MM.1S (cell line): ENCODE measurements at regions not wholly inside any gene's neighbourhood (a gene's known extent, or its start where the extent isn't known, plus 50 kb on each side); places are given as distances from the start of the nearest gene placed in this dataset.

Experiments used
- DNase-seq: peaks from one replicate; pipeline ENCODE4 v3.0.0-alpha.2; 2015
- H2AFZ ChIP-seq: fragments of 300-600 bp; sonication (generic); 2 replicates; pipeline ENCODE4 v1.6.0; 2016; ENCODE audit warnings: antibody characterized with exemption, low read length
- H3F3A ChIP-seq: fragments of 300-600 bp; sonication (generic); 2 replicates; pipeline ENCODE4 v1.6.1; 2016; ENCODE audit warnings: mild to moderate bottlenecking, antibody characterized with exemption, low read length, moderate library complexity, mixed read lengths; ENCODE audit not compliant: insufficient read depth
- H3K27ac ChIP-seq: fragments of 300-600 bp; sonication (generic); 2 replicates; pipeline ENCODE4 v1.5.1; 2016; ENCODE audit warnings: mild to moderate bottlenecking, low read length
- H3K27me3 ChIP-seq: fragments of 300-600 bp; sonication (generic); replicated peaks from 2 replicates; pipeline ENCODE4 v1.6.0; 2016; ENCODE audit warnings: low read length; ENCODE audit not compliant: insufficient read depth
- H3K36me3 ChIP-seq: fragments of 300-600 bp; sonication (generic); replicated peaks from 2 replicates; pipeline ENCODE4 v1.6.1; 2016; ENCODE audit warnings: mild to moderate bottlenecking, low read length, mixed read lengths; ENCODE audit not compliant: insufficient read depth
- H3K4me1 ChIP-seq: fragments of 300-600 bp; sonication (generic); 2 replicates; pipeline ENCODE4 v1.6.1; 2016; ENCODE audit warnings: low read length, mixed read lengths
- H3K4me2 ChIP-seq: fragments of 300-600 bp; sonication (generic); 2 replicates; pipeline ENCODE4 v1.6.0; 2016; ENCODE audit warnings: low read depth, low read length
- H3K4me3 ChIP-seq: fragments of 300-600 bp; sonication (generic); 2 replicates; pipeline ENCODE4 v1.5.1; 2016; ENCODE audit warnings: low read length, mixed read lengths
- H3K79me2 ChIP-seq: fragments of 300-600 bp; sonication (generic); 2 replicates; pipeline ENCODE4 v1.6.1; 2016; ENCODE audit warnings: mixed run types, low read length, mixed read lengths
- H3K9ac ChIP-seq: fragments of 300-600 bp; sonication (generic); 2 replicates; pipeline ENCODE4 v1.6.1; 2016; ENCODE audit warnings: low read length, mixed read lengths
- H3K9me2 ChIP-seq: fragments of 300-600 bp; sonication (generic); replicated peaks from 2 replicates; pipeline ENCODE4 v1.6.1; 2016; ENCODE audit warnings: mild to moderate bottlenecking, low read length, mixed read lengths; ENCODE audit not compliant: insufficient read depth
- H3K9me3 ChIP-seq: fragments of 300-600 bp; sonication (generic); replicated peaks from 2 replicates; pipeline ENCODE4 v1.6.1; 2016; ENCODE audit warnings: mild to moderate bottlenecking, low read length, mixed read lengths; ENCODE audit not compliant: insufficient read depth
- H4K20me1 ChIP-seq: fragments of 300-600 bp; sonication (generic); 2 replicates; pipeline ENCODE4 v1.6.1; 2016; ENCODE audit warnings: mild to moderate bottlenecking, low read length, moderate library complexity, mixed read lengths; ENCODE audit not compliant: insufficient read depth
- CTCF ChIP-seq: fragments of 300-600 bp; sonication (generic); IDR thresholded peaks from 2 replicates; pipeline ENCODE4 v1.5.1; 2016; ENCODE audit warnings: antibody characterized with exemption, low read length, mixed read lengths
- EZH2 ChIP-seq: fragments of 300-600 bp; sonication (generic); optimal IDR thresholded peaks from 2 replicates; pipeline ENCODE3; 2017; ENCODE audit warnings: low read depth, mild to moderate bottlenecking, antibody characterized with exemption, low read length, mixed read lengths
- EZH2phosphoT487 ChIP-seq: fragments of 300-600 bp; sonication (generic); IDR thresholded peaks from 2 replicates; pipeline ENCODE4 v1.6.1; 2018; ENCODE audit warnings: antibody characterized with exemption, low read length

GRCh38 chr16:6349725-6350124, 982.9 kb upstream of the RBFOX1 start:
- H3K79me2 ChIP-seq = no peaks in the 10 kb centered on the region
- H3K4me2 ChIP-seq = no peak overlapping the region
- no peak for TF ChIP-seq EZH2
- TF ChIP-seq EZH2phosphoT487 = no peak
- TF ChIP-seq CTCF = no peak
- H3K36me3 ChIP-seq = no peaks in the 10 kb centered on the region
- no peaks in the 10 kb centered on the region for H3F3A ChIP-seq
- H3K4me1 ChIP-seq = no peaks in the 10 kb centered on the region
- H3K9me2 ChIP-seq = no peaks in the 10 kb centered on the region
- DNase-seq = no peak
- no peak overlapping the region for H2AFZ ChIP-seq
- H3K9me3 ChIP-seq = no peaks in the 10 kb centered on the region
- no peaks in the 10 kb centered on the region for H4K20me1 ChIP-seq
- H3K27ac ChIP-seq = no peak overlapping the region
- no peaks in the 10 kb centered on the region for H3K27me3 ChIP-seq
- no peak overlapping the region for H3K4me3 ChIP-seq
- no peak overlapping the region for H3K9ac ChIP-seq

- Histone ChIP-seq H3K9me2 (no peaks in the 10 kb centered on the region), H3K4me2 (no peak overlapping the region), H3K9ac (no peak overlapping the region), H3K27me3 (no peaks in the 10 kb centered on the region), H3K4me3 (no peak overlapping the region), H2AFZ (no peak overlapping the region), H3K9me3 (no peaks in the 10 kb centered on the region), H3K79me2 (no peaks in the 10 kb centered on the region), H3K4me1 (no peaks in the 10 kb centered on the region), H3F3A (no peaks in the 10 kb centered on the region), H3K36me3 (no peaks in the 10 kb centered on the region), H4K20me1 (no peaks in the 10 kb centered on the region), H3K27ac (no peak overlapping the region)
- no peak for TF ChIP-seq EZH2
- TF ChIP-seq CTCF = no peak
- TF ChIP-seq EZH2phosphoT487 = no peak
- no peak for DNase-seq
Observed at GRCh38 chr16:6345090-6345489, 987.6 kb upstream of the RBFOX1 start.

DNA sequence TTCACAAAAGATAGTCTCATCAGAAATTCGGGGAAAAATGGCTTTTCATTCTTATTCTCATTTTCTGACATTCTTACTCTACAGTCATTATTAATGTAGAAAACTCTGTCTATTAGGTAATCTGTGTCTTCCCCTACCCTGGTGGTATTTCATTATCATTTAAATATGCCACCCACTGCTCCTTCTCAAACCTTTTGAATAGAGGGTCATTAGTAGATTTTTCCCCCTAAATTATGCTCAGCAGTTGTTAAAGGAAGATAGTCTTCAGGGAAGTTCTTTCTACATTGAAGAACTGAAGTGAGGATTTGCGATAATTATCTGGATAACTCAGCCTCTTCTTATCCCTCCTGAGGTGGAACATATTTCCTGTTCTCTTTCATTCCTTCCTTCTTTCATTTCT, 989.5 kb upstream of the RBFOX1 start:
- Histone ChIP-seq H4K20me1 (no peaks in the 10 kb centered on the region), H3K9me2 (no peaks in the 10 kb centered on the region), H3K79me2 (no peaks in the 10 kb centered on the region), H3K4me2 (no peak overlapping the region), H3F3A (no peaks in the 10 kb centered on the region), H3K27ac (no peak overlapping the region), H3K9me3 (no peaks in the 10 kb centered on the region), H3K27me3 (no peaks in the 10 kb centered on the region), H3K9ac (no peak overlapping the region), H3K36me3 (no peaks in the 10 kb centered on the region), H3K4me1 (no peaks in the 10 kb centered on the region), H2AFZ (no peak overlapping the region), H3K4me3 (no peak overlapping the region)
- no peak for TF ChIP-seq EZH2phosphoT487
- no peak for TF ChIP-seq EZH2
- TF ChIP-seq CTCF = no peak
- DNase-seq = no peak
